MM.1S (cell line): ENCODE measurements at regions not wholly inside any gene's neighbourhood (a gene's known extent, or its start where the extent isn't known, plus 50 kb on each side); places are given as distances from the start of the nearest gene placed in this dataset.

ENCODE experiments used
- CTCF ChIP-seq: fragments of 300-600 bp; sonication (generic); IDR thresholded peaks from 2 replicates; pipeline ENCODE4 v1.5.1; 2016; ENCODE audit warnings: antibody characterized with exemption, low read length, mixed read lengths
- EZH2 ChIP-seq: fragments of 300-600 bp; sonication (generic); optimal IDR thresholded peaks from 2 replicates; pipeline ENCODE3; 2017; ENCODE audit warnings: low read depth, mild to moderate bottlenecking, antibody characterized with exemption, low read length, mixed read lengths

DNA sequence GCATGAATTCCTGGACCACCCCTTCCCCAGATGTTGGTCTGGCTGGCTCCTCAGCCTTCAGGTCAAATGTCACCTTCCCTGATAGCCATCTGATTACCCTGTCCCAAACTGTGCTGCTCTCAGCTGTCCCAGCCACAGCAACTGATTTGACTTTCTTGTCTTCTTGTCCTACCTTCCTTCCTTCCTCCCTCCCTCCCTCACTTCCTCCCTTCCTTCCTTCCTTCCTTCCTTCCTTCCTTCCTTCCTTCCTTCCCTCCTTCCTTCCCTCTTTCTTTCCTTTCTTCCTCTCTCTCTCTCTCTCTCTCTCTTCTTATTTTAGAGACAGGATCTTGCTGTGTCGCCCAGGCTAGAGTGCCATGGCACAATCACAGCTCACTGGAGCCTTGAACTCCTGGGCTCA, 242.5 kb downstream of the RPS24 start:
- TF ChIP-seq CTCF (no peak), EZH2 (no peak)
